NT2/D1 (cell line): ENCODE measurements at regions not wholly inside any gene's neighbourhood (a gene's known extent, or its start where the extent isn't known, plus 50 kb on each side); places are given as distances from the start of the nearest gene placed in this dataset.

ENCODE experiments used
- DNase-seq: peaks from one replicate; pipeline ENCODE4 v3.0.0-alpha.2; 2011; ENCODE audit warnings: low read depth, low spot score
- H3K27me3 ChIP-seq: 2 replicates; pipeline ENCODE4 v1.6.0; 2011; ENCODE audit warnings: mild to moderate bottlenecking; ENCODE audit not compliant: insufficient read length, insufficient read depth
- H3K36me3 ChIP-seq: 2 replicates; pipeline ENCODE4 v1.6.1; 2011; ENCODE audit warnings: mild to moderate bottlenecking, low read length, mixed read lengths; ENCODE audit not compliant: insufficient read depth, insufficient read length
- H3K4me1 ChIP-seq: 2 replicates; pipeline ENCODE4 v1.5.1; 2011; ENCODE audit not compliant: insufficient read depth, insufficient read length
- H3K4me3 ChIP-seq: 2 replicates; pipeline ENCODE4 v1.5.1; 2011; ENCODE audit warnings: low read depth; ENCODE audit not compliant: insufficient read length
- H3K9ac ChIP-seq: 2 replicates; pipeline ENCODE4 v1.6.0; 2011; ENCODE audit warnings: low read depth; ENCODE audit not compliant: insufficient read length
- H3K9me3 ChIP-seq: 2 replicates; pipeline ENCODE4 v1.5.1; 2011; ENCODE audit warnings: mild to moderate bottlenecking, low read length; ENCODE audit not compliant: insufficient read depth
- SUZ12 ChIP-seq: IDR thresholded peaks from 2 replicates; pipeline ENCODE4 v1.6.1; 2011; ENCODE audit not compliant: insufficient read length, insufficient read depth; ENCODE audit errors: extremely low read depth
- YY1 ChIP-seq: IDR thresholded peaks from 2 replicates; pipeline ENCODE4 v1.6.1; 2011; ENCODE audit not compliant: insufficient read length, insufficient read depth
- ZNF274 ChIP-seq: IDR thresholded peaks from 2 replicates; pipeline ENCODE4 v1.6.1; 2011; ENCODE audit warnings: mild to moderate bottlenecking, low read depth, low read length

- TF ChIP-seq SUZ12, result no peak
- no peak for TF ChIP-seq ZNF274
- TF ChIP-seq YY1, result no peak
- Histone ChIP-seq H3K27me3 (no peaks in the 10 kb centered on the region), H3K9me3 (no peaks in the 10 kb centered on the region), H3K4me1 (peaks cover 2% of the 10 kb centered on the region), H3K36me3 (no peaks in the 10 kb centered on the region), H3K9ac (no peak overlapping the region), H3K4me3 (no peak overlapping the region)
- no peak for DNase-seq
These were observed 277.5 kb upstream of the MAN1A1 start for GRCh38 chr6:119626884-119627619.

- Histone ChIP-seq H3K36me3 (no peaks in the 10 kb centered on the region), H3K9me3 (no peaks in the 10 kb centered on the region), H3K4me1 (no peaks in the 10 kb centered on the region), H3K4me3 (no peak overlapping the region), H3K27me3 (no peaks in the 10 kb centered on the region), H3K9ac (no peak overlapping the region)
- DNase-seq, result no peak
- TF ChIP-seq ZNF274, result no peak
- no peak for TF ChIP-seq SUZ12
- TF ChIP-seq YY1, result no peak
These were observed 271.4 kb upstream of the MAN1A1 start for GRCh38 chr6:119620846-119621555.

GRCh38 chr6:119614138-119614537 lies 264.6 kb upstream of the MAN1A1 start:
- Histone ChIP-seq H3K36me3 (no peaks in the 10 kb centered on the region), H3K9ac (no peak overlapping the region), H3K4me3 (no peak overlapping the region), H3K4me1 (no peaks in the 10 kb centered on the region), H3K9me3 (no peaks in the 10 kb centered on the region), H3K27me3 (no peaks in the 10 kb centered on the region)
- TF ChIP-seq YY1 (no peak), SUZ12 (no peak), ZNF274 (no peak)
- DNase-seq, result no peak

- Histone ChIP-seq H3K27me3 (no peaks in the 10 kb centered on the region), H3K36me3 (no peaks in the 10 kb centered on the region), H3K4me1 (no peaks in the 10 kb centered on the region), H3K4me3 (no peak overlapping the region), H3K9me3 (no peaks in the 10 kb centered on the region), H3K9ac (no peak overlapping the region)
- DNase-seq, result no peak
- TF ChIP-seq SUZ12, result no peak
- TF ChIP-seq YY1, result no peak
- no peak for TF ChIP-seq ZNF274
These were observed 263.4 kb upstream of the MAN1A1 start for GRCh38 chr6:119612911-119613381.

- H3K9ac ChIP-seq, result no peak overlapping the region
- TF ChIP-seq ZNF274 (no peak), YY1 (no peak), SUZ12 (no peak)
- H3K9me3 ChIP-seq, result no peaks in the 10 kb centered on the region
- DNase-seq, result no peak
- no peaks in the 10 kb centered on the region for H3K27me3 ChIP-seq
- H3K4me1 ChIP-seq, result no peaks in the 10 kb centered on the region
- H3K4me3 ChIP-seq, result no peak overlapping the region
- H3K36me3 ChIP-seq, result no peaks in the 10 kb centered on the region
These were observed 262.8 kb upstream of the MAN1A1 start for GRCh38 chr6:119612176-119612891.

- DNase-seq, result no peak
- TF ChIP-seq ZNF274, result no peak
- no peak for TF ChIP-seq SUZ12
- TF ChIP-seq YY1, result no peak
- Histone ChIP-seq H3K4me1 (no peaks in the 10 kb centered on the region), H3K27me3 (no peaks in the 10 kb centered on the region), H3K9ac (no peak overlapping the region), H3K9me3 (no peaks in the 10 kb centered on the region), H3K36me3 (no peaks in the 10 kb centered on the region), H3K4me3 (no peak overlapping the region)
These were observed 261.2 kb upstream of the MAN1A1 start for GRCh38 chr6:119610754-119611153.

GRCh38 chr6:119610265-119610664 lies 260.7 kb upstream of the MAN1A1 start:
- no peaks in the 10 kb centered on the region for H3K4me1 ChIP-seq
- no peaks in the 10 kb centered on the region for H3K36me3 ChIP-seq
- TF ChIP-seq YY1 (no peak), ZNF274 (no peak), SUZ12 (no peak)
- H3K9me3 ChIP-seq, result no peaks in the 10 kb centered on the region
- H3K27me3 ChIP-seq, result no peaks in the 10 kb centered on the region
- H3K4me3 ChIP-seq, result no peak overlapping the region
- no peak overlapping the region for H3K9ac ChIP-seq
- DNase-seq, result no peak
